GM12878 (cell line): ENCODE measurements at regions not wholly inside any gene's neighbourhood (a gene's known extent, or its start where the extent isn't known, plus 50 kb on each side); places are given as distances from the start of the nearest gene placed in this dataset.

Experiments used
- ATAC-seq: fragments of 200-7000 bp; cut with Tn5 transposase; 3 replicates; pipeline ENCODE4 v1.9.1; 2020; ENCODE audit warnings: mild to moderate bottlenecking, moderate library complexity
- BruUV-seq: library from RNA; stranded (reverse); fragments of 400-500 nt; replicated peaks from 2 replicates; lab custom pipeline; 2021; lab: Mats Ljungman, UMichigan
- CTCF ChIA-PET: fragments of 300-600 bp; sonication (Branson Sonifier 250); formaldehyde crosslinking; extraction: SDS; loops from one replicate; lab custom pipeline; 2021; ENCODE audit warnings: inconsistent platforms; lab: Yijun Ruan, JAX
- POLR2A ChIA-PET: fragments of 350-600 bp; formaldehyde crosslinking; extraction: SDS; loops from one replicate; lab custom pipeline; 2021; ENCODE audit warnings: inconsistent platforms; lab: Charles Lee
- RAD21 ChIA-PET: fragments of 300-600 bp; sonication (Branson Sonifier 250); formaldehyde crosslinking; loops from one replicate; lab custom pipeline; 2023; ENCODE audit warnings: antibody characterized with exemption; ENCODE audit not compliant: unreplicated experiment; lab: Charles Lee
- SMC1A ChIA-PET: fragments of 300-600 bp; sonication (Branson Sonifier 250); formaldehyde crosslinking; loops from one replicate; lab custom pipeline; 2023; ENCODE audit not compliant: unreplicated experiment, uncharacterized antibody; lab: Charles Lee
- DNase-seq: peaks from one replicate; pipeline ENCODE4 v3.0.0-alpha.2; 2011; ENCODE audit warnings: low read depth, low spot score
- FAIRE-seq: peaks from 3 replicates; lab custom pipeline; 2011; peaks lifted over from hg19 to GRCh38; lab: Jason Lieb, UNC
- H2AFZ ChIP-seq: 2 replicates; pipeline ENCODE4 v1.6.0; 2011; ENCODE audit warnings: low read depth, low read length, control low read depth; ENCODE audit not compliant: control insufficient read depth
- H3K27ac ChIP-seq: 2 replicates; pipeline ENCODE4 v1.5.1; 2011; ENCODE audit warnings: control low read depth; ENCODE audit not compliant: control insufficient read depth, insufficient read depth
- H3K27me3 ChIP-seq, 2 experiments: replicated peaks in 1 of 2; 2 replicates each; pipeline versions ENCODE4 v1.6.0 to v1.6.1; 2011; ENCODE audit warnings: low read length in 1 of 2; ENCODE audit not compliant: control insufficient read depth in 2 of 2, insufficient read depth in 2 of 2
- H3K36me3 ChIP-seq, 2 experiments: 2 replicates each; pipeline ENCODE4 v1.5.1; 2011; ENCODE audit warnings: low read length in 1 of 2; ENCODE audit not compliant: control insufficient read depth in 2 of 2, insufficient read depth in 2 of 2
- H3K4me1 ChIP-seq: 2 replicates; pipeline ENCODE4 v1.6.1; 2011; ENCODE audit warnings: mild to moderate bottlenecking, low read length, moderate library complexity, mixed read lengths; ENCODE audit not compliant: control insufficient read depth, insufficient read depth
- H3K4me2 ChIP-seq: 2 replicates; pipeline ENCODE4 v1.6.0; 2011; ENCODE audit warnings: control low read depth; ENCODE audit not compliant: control insufficient read depth, insufficient read depth
- H3K4me3 ChIP-seq: fragments of 200-600 bp; sonication (generic); 2 replicates; pipeline ENCODE4 v1.5.1; 2016
- H3K79me2 ChIP-seq: 2 replicates; pipeline ENCODE4 v1.6.0; 2011; ENCODE audit warnings: low read length; ENCODE audit not compliant: control insufficient read depth, insufficient read depth
- H3K9ac ChIP-seq: 2 replicates; pipeline ENCODE4 v1.8.0; 2011; ENCODE audit warnings: low read length, control low read depth, mixed read lengths; ENCODE audit not compliant: control insufficient read depth, insufficient read depth
- H3K9me3 ChIP-seq: replicated peaks from 3 replicates; pipeline ENCODE4 v1.5.1; 2011; ENCODE audit warnings: mild to moderate bottlenecking, low read length; ENCODE audit not compliant: control insufficient read depth, insufficient read depth
- H4K20me1 ChIP-seq: 2 replicates; pipeline ENCODE4 v1.6.0; 2011; ENCODE audit not compliant: control insufficient read depth, insufficient read depth
- CREM ChIP-seq: IDR thresholded peaks from 2 replicates; pipeline ENCODE4 v1.6.1; 2014; ENCODE audit warnings: antibody characterized with exemption, low read depth
- POLR2A ChIP-seq: IDR thresholded peaks from 2 replicates; pipeline ENCODE4 v1.6.1; 2011; ENCODE audit warnings: low read depth, mild to moderate bottlenecking, low read length
- PRDM15 ChIP-seq: fragments of 450-650 bp; formaldehyde crosslinking; IDR thresholded peaks from 2 replicates; pipeline ENCODE4 v1.4.0; 2020; ENCODE audit warnings: mild to moderate bottlenecking, moderate library complexity
- ZBTB11 ChIP-seq: fragments of 450-650 bp; formaldehyde crosslinking; IDR thresholded peaks from 2 replicates; pipeline ENCODE4 v1.5.0; 2022; ENCODE audit warnings: mild to moderate bottlenecking, missing genetic modification characterization
- ZNF217 ChIP-seq: fragments of 450-650 bp; IDR thresholded peaks from 2 replicates; pipeline ENCODE4 v1.6.1; 2017; ENCODE audit warnings: antibody characterized with exemption, mild to moderate bottlenecking
- WGBS: methylation state at CpG from one replicate; pipeline ENCODE4 v1.1.6; 2016; ENCODE audit warnings: low lambda C conversion rate; ENCODE audit not compliant: insufficient replicate concordance, insufficient coverage; ENCODE audit errors: missing lambda C conversion rate; 5-methylcytosine and 5-hydroxymethylcytosine counted together
- in situ Hi-C: fragments of 300-500 bp; cut with MboI; formaldehyde crosslinking; loops from 9 replicates; pipeline ENCODE4 v1.14.3; 2018; ENCODE audit warnings: mixed read lengths
- intact Hi-C: fragments of 100-400 bp; cut with micrococcal nuclease; formaldehyde crosslinking; loops from one replicate; pipeline ENCODE4 v1.14.2; 2022; ENCODE audit not compliant: unreplicated experiment

GRCh38 chr2:129016972-129017371 lies 698.3 kb upstream of the HS6ST1 start:
- Histone ChIP-seq H4K20me1 (no peaks in the 10 kb centered on the region), H2AFZ (no peak overlapping the region), H3K9ac (no peak overlapping the region), H3K79me2 (no peaks in the 10 kb centered on the region), H3K4me1 (no peaks in the 10 kb centered on the region), H3K9me3 (no peaks in the 10 kb centered on the region), H3K36me3 (no peaks in the 10 kb centered on the region), H3K4me3 (no peak overlapping the region), H3K4me2 (no peak overlapping the region), H3K27ac (no peak overlapping the region), H3K27me3 (no peaks in the 10 kb centered on the region)
- ChIA-PET SMC1A (interaction anchor here (0.7 kb wide), 1 partner anchor 92 kb away, joined by 3 read pairs; no protein-coding TSS in a partner anchor), POLR2A (no interaction called here), RAD21 (no interaction called here), CTCF (no interaction called here)
- no peak for FAIRE-seq
- BruUV-seq = no TSS peak
- TF ChIP-seq PRDM15 (CRISPR knock-in tag) (no peak), POLR2A (no peak), ZNF217 (no peak), CREM (no peak), ZBTB11 (CRISPR knock-in tag) (no peak)
- 66% methylated on average over 4 of the region's 4 CpGs for WGBS
- DNase-seq = no peak
- intact Hi-C loops (no loop called here), in situ Hi-C loops (no loop called here)
- ATAC-seq = no peak
